Keratinocyte (primary cell): ENCODE measurements at regions not wholly inside any gene's neighbourhood (a gene's known extent, or its start where the extent isn't known, plus 50 kb on each side); places are given as distances from the start of the nearest gene placed in this dataset.

ENCODE experiments used
- CTCF ChIP-seq, 3 experiments: IDR thresholded peaks in 1 of 3; conservative IDR thresholded peaks in 1 of 3; optimal IDR thresholded peaks in 1 of 3; 2 replicates in 2 of 3; 3 replicates in 1 of 3; pipeline versions ENCODE3 to v1.5.1; 2011; ENCODE audit warnings: low read length in 3 of 3, mild to moderate bottlenecking in 3 of 3, moderate library complexity in 2 of 3, control low read depth in 1 of 3, inconsistent platforms in 1 of 3; ENCODE audit not compliant: insufficient read depth in 2 of 3; ENCODE audit errors: extremely low read depth in 1 of 3
- EZH2 ChIP-seq: IDR thresholded peaks from one replicate; pipeline ENCODE4 v1.6.1; 2012; ENCODE audit warnings: inconsistent platforms, mild to moderate bottlenecking, low read length, moderate library complexity

DNA sequence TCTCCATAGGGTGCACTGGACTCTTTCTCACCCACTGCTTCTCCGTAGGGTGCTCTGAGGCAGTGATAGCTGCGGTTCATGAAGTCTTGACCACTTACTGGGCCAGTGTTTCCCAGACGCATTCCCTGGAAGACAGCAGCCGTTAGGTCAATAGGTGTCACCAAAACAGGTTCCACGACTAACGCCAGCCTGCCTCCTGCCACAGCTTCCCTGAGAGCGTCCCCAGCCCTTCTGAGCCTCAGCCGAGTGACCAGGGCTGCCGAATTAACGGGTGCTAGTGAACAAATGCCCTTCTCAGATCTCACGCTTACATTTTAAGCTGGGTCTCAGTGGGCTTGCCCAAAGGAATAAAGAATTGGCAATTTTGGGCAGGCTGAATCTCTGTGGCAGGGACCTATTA lies 188.7 kb upstream of the TNRC6C start:
- TF ChIP-seq CTCF (optimal IDR thresholded peaks at IDR 0.05 in 1 of 3, IDR thresholded peaks at IDR 0.05 in 1 of 3, conservative IDR thresholded peaks at IDR 0.05 in 1 of 3; ENCODE audit: extremely low read depth in 1 of 3, insufficient read depth in 2 of 3, low read length in 3 of 3) (no peak), EZH2 (no peak)
